GM18907 (cell line): ENCODE measurements at regions not wholly inside any gene's neighbourhood (a gene's known extent, or its start where the extent isn't known, plus 50 kb on each side); places are given as distances from the start of the nearest gene placed in this dataset.

Source experiments
- ATAC-seq: cut with Tn5 transposase; IDR thresholded peaks from one replicate; pipeline ENCODE4 v1.9.1; 2021; ENCODE audit warnings: mild to moderate bottlenecking, moderate library complexity; ENCODE audit not compliant: unreplicated experiment

DNA sequence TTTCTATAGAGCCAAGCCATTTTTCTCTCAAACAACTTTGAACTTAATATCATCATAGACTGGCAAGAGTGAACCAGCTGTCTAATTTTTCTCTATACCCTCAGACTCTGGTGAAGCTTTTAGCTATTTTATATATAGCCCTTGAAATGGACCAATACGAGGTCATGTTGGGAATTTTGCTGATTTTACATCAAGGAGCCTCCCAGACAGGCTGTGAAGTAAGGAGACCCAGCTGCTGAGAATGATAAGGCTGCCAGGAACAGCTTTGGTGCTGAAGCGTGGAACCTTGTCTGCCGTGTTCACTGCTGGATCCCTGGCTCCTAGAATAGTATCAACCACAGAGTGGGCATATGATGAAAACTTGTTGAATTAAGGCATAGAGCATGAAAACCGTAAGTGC is 326.2 kb upstream of the NAV3 start:
- ATAC-seq: no peak

DNA sequence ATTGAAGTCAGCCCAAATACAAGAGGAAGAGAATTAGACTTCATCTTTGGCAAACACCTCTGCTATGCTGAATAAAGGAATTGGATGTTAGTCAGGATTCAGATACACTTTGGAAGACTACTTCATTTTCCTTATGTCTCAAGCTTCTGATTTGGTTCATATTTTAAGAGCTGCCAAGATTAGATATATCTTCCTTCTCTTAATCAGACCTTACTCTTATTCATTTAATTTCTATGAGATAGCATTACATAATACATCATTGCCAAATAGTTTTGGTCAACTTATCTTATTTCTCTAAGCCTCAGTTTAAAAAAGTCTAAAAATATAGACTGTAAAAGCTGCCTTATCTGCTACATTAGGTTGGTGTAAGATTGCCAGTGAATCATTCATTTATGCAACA is 330.6 kb upstream of the NAV3 start:
- ATAC-seq: no peak

DNA sequence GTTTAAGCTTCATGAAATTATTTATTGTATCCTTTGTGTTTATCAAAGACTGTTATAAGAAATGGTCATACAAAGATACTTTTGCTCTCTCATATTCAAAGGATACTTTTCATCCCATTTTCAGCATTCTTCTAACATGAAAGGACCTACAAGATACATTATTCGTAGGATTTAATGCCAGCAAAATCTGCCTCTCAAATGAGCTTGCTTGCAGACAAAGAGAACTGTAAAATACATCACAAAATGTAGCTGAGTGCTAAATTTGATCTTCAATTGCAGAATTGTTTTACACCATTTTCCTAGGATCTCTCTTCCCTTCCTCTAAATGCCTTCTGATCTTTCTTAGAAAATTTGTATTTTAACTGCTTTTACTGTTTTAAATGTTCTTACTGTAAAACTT is 333.0 kb upstream of the NAV3 start:
- ATAC-seq: no peak

DNA sequence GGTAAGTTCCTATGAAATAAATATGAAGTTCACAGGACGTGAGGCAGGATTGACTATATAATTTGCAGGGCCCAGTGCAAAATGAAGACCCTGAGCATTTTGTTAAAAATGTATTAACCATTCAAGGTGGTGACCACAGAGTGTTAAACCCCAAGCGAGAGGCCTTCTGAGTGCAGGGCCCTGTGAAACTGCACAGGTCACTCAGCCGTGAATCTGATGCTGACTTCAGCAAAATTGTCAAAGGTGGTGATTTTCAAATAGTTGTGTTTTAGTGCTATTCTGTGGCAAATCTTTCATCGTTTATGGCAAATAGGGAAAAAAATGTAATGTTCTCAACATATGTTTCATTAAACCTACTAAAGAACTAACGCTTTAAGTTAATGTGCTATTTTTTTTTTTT is 334.0 kb upstream of the NAV3 start:
- ATAC-seq: no peak

DNA sequence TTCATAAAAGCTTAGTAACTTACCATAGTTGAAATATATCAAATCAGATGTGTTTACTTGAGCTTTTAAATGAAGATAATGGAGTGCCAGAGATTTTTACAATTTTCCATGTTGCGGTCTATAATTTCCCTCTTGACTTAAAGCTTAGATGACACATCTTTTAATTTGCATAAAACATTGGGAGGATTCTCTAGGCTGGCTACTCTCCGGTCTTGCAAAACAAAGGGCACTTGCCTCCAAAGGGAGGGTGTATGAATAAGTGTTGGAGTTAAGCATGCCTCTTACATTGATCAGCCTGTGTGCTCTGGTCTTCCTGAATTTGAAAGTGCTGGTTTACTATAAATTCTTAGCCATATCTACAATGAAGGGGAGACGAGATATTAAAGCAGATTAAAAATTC is 336.4 kb upstream of the NAV3 start:
- no peak for ATAC-seq

DNA sequence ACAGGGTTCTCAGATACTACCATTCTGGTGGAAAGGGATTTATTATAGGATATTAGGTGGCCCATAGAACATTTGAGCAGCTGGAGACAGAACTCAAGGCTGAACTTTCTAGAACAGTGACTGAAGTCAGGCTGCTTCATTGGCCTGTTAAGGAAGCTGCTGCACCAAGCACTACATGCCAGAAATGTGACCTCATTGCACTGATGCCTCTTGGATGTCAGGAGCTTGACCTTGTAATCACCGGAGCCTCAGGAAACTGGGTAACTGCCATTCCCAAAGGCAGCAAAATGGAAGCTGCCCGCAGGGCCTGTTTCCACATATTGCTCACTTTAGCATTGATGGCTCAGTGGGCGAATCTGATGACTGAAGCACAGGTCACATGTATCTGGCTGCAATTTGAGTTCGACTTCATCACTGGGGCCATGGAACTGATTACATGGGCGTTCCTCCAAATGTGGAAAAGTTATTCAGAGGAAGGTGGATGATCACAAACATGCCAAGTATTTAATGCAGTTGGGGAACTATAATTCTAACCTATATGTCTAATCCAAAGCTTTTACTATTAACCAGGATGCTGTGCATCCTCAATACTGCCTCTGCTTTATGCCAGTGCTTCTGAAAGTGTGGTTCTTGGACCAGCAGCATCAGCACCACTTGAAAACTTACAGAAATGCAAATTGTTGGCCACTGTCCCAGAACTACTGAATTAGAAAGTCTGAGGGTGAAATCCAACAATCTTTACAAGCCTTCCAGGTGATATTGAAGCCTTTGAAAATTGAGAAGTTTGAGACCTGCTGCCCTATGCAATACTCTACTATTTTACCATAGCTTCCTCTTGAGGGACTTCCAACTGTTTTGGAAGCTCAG is 337.2 kb upstream of the NAV3 start:
- no peak for ATAC-seq

DNA sequence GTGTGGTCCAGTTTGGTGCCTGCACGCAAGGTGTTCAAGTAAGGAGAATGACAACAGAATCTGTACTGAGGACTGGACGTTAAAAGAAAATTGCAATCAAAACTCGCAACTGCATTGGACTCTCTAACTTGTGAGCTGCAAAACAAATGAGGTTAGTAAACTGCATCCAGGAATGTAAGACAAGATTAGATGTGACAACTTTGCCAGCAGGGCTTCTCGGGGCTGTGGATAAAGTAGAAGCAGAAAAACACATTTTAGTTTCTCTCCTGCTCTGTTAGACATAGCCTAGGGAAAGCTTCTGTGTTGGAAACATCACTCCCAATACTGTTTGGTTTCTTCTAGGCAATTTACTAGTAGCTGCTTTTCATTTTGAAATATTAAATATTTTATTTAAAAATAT is 338.2 kb upstream of the NAV3 start:
- ATAC-seq: no peak

DNA sequence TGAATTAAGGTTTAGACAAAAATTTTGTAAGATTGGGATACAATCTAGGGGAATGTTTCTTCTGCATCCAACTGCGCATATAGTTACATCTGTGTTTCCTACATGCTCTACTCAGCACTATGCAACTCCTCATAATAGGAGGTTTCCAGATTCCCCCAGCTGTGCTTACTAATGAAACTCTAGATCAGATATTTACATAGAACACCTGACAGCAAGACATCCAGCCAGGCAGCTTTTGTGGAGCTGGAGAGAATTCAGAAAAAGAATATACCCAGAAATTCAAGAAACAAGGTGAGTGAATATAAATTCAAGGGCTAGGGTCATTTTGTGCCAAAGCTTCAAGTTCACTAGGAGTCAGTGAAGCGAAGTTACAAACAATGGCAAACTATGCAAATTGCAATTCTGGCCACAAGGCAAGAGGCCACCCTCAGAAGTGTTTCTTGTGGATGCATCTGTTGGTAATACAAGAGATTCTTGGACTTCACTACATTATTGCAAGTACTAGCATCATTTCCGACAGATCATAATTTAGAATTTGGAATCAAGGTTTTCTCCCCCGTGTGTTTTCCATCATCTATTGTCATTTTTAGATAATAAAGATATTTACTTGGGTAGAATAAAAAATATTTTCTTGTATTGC is 341.2 kb upstream of the NAV3 start:
- no peak for ATAC-seq

DNA sequence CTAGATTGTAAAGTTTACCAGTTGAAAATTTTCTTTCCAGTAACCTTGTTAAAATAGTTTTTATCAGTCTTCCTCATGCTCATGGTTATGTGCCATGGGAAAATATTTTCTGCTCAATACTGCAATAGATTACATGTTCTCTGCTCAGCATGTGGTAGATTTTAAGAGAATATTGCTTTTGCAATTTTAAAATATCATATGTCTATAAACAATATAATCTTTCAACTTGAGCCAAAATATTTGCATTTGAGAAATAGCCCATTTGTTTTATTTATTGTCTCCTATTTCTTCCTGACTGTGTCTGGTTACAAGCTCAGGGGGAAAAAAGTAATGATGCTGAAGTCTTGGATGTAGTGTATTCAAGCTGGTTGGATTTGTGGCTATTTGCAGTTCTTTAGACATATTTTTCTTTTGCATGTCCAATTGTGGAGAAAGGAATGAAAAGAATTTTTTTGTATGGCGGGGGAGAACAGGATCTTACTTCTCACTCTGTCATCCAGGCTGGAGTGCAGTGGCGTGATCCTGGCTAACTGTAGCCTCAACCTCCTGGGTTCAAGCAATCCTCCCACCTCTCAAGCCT is 342.6 kb upstream of the NAV3 start:
- no peak for ATAC-seq

DNA sequence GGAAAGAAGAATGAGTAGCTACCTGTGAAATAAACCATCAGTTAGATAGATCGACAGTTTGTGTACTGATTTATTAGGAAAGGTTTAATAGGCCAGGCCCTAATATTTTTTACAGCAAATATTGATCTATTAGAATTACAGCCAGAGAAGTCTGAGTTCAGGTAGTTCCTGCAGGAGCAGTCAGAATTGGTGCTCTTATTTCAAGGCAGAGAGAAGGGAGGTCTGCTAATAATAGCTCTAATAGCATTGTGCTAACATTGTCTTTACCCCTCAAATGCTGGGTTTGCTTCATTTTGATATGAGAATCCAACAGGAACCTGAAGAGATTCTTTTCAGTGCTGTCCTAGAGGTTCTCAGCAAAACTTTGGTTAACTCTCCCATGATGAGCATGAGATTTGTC is 343.8 kb upstream of the NAV3 start:
- no peak for ATAC-seq

DNA sequence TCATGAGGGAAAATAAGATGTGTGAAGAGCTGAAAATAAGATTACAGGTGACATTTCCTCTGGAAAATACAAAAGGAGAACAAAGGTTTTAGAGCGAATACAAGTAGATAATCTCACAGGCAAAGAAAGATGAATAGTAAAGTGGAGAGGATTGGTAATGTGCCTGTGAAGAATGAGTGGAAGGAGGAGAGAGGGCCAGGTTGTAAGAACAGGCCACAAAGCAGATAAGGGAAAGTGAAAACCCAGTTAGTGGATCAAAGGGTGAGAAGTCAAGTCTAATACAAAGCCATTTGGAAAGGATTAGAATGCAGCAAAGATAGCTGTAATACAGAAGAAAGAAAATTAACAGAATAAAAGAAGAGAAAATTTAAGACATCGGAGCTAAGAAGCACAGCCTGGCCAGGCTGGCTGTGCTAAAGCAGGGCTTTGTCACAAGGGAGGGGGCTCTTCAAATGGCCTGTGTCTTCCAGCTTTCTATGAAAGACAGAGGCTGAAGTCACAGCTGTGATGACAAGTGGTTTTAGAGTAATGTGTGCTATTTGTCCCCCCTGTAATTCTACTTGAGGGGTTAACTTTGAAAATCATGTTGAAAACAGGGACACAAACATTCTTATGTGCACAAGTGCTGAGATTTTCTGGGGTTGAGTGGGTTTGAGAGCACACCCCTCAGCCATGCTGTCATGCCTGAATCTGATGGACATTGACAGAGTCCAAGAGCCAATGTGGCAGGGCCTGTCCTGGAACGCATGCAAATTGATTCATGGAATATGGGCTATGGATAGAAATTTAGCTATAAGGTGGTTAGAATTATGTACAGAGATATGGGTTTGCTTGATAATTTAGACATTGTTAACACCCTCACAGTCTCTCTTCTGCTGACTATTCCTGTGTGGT is 344.5 kb upstream of the NAV3 start:
- ATAC-seq: no peak

DNA sequence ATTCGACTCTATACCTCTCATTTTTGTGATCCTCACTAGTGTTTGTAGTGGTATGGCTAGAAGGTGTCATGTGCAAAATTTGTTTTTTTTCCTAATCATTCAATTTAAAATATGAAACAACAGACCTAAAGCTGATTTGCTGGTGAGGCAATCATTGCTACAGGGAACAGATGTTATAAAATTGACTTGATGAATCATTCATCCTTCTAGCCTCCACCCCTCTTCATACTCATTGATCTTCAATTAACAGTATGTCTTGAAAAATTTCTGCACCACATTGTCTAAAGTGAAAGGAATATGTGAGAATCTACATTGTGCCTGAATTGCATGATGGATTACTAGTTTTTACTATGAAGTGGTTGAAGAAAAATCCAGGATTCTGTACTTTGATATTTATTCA is 349.0 kb upstream of the NAV3 start:
- ATAC-seq: no peak

DNA sequence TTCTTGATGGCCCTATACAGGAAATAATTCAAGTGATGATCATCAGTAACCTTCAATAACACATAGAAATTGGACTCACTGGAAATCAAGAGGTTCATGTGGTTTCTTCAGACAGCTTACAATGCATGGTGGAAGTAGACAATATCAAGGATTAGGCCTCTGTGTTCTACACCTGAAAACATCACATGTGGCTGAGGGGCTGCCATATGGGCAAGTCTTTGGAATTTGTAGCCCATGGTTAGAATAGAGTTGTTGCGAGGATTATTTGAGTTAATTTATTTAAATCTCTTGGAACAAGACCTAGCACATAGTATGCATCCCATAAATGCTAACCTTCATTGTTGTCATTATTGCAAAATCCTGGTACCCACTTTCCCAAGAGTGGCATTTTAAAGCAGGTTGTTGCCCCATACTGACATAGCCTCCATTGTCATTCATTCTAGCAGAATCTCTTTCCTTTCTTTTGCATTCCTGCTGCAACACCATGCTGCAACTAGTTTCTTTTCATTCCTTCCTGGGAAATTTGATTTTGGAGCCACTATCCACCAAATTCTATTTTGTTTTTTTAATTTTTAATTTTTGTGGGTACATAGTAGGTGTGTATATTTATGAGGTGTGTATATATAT is 352.7 kb upstream of the NAV3 start:
- no peak for ATAC-seq

DNA sequence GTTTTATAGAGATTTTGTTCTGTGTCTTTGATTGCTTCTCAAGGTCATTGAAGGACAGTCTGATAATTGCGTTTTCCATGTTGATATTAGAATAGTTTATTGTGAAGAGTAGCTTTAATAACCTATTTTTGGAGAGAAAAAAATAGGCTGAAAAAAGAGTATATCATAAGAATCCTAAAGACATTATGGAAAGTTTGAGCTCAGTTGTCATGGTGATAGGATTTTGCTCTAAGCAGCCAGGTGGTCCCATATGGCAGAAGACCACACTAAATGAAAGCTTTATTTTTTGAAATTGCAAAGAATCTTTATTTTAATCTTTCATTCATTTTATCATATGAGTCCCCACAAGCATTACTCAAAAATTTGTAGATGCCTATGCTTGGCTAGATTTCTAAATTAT is 358.9 kb upstream of the NAV3 start:
- no peak for ATAC-seq

DNA sequence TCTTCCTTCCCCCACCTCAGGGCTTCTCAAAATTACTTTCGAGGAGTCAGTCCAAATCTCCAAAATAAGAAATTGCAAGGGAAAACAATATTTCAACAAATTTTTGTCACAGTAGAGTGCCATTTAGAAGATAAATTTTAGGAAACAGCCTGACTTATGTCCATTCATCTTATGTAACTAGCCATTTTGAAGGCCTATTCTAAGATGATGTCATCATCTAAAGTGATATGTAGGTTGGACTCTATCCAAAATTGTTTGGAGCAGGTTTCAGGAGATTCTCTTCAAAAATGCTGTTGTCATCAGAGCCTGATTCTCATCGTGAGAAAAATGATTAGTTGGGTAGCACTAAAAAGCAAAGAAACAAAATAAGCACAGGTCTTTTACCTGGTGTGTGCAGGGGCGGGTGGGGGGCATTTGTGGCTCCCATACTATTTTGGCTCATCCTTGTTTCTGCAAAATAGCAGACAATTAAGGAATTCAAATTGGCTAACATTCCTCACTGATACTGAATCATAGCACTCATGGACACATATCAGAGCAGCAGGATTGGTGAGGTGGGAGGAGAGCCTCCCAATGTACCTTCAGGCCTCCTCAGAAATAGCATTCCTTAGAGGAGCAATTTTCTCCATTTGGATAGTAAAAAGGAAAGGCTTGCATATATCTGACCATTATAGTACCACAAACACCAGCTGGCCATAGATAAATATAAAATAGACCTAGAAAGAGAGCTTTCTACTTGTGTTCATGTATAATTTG is 360.9 kb upstream of the NAV3 start:
- no peak for ATAC-seq

DNA sequence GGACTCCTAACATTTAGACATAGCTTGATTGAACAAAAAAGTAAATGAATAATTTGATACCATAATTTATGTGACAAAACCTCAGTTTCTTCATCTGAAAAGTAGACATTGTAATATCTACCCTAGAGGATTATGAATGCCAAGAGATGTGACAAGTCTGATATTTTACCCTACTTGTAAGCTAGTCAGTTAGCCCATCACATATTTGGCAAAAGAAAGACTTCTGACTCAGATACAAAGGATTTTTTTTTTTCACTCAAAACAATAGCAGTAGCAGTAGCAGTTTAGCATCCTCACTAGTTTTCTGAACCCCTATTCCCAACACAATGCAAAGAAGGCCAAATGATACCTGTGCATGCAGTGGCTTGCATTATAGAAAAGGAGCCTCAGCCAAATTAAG is 377.3 kb upstream of the E2F7 start:
- ATAC-seq: no peak

DNA sequence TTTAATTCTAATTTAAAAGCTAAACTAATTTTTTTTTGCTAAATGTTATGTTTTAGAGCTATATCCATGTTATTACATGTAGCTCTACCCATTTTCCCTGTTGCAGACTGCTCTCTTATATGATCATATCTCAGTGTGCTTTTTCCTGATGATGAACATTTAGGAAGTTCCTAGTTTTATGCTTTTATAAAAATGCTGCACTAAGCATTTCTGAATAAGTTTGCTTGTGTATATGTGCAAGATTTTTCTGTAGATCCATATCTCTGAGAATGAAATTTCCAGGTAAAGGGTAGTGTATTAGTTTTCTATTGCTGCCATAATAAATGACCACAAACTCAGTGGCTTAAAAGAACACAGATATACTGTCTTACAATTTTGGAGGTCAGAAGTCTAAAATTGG is 374.4 kb upstream of the E2F7 start:
- no peak for ATAC-seq

DNA sequence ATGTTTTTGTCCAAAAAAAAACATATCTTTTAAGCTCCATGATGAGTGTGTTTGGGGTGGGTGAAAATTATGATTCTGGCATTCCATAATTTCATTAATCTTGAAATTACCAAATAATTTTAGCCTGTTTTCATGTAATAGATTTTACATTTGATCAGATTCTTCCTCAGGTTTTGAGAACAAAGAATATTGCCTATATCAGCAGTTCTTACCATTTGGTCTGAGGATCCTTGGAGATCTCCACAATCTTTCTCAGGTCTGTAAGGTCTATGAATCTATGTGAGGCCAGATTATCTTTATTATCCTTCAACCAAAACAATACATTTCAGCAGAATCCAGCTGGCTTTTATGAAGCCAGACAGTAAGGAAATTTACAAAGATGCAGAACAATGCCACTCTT is 373.3 kb upstream of the E2F7 start:
- no peak for ATAC-seq

DNA sequence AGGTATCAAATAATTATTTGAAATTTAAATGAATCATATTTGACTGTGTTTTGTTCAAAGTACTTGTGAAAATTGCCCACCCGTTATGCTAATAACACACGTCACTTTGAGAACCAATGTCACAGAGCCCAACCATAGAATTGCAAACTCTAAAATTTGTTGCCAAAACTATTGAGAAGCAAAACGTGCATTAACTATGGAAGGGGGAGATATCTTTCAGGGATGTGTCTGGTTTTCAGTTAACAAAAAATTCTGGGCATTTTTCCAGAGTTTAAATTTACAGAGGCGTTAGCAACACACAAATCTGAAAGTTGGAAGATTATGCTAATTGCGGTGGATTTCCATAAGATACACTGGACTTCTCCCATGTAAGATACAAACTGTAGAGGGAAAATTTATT is 371.8 kb upstream of the E2F7 start:
- no peak for ATAC-seq

DNA sequence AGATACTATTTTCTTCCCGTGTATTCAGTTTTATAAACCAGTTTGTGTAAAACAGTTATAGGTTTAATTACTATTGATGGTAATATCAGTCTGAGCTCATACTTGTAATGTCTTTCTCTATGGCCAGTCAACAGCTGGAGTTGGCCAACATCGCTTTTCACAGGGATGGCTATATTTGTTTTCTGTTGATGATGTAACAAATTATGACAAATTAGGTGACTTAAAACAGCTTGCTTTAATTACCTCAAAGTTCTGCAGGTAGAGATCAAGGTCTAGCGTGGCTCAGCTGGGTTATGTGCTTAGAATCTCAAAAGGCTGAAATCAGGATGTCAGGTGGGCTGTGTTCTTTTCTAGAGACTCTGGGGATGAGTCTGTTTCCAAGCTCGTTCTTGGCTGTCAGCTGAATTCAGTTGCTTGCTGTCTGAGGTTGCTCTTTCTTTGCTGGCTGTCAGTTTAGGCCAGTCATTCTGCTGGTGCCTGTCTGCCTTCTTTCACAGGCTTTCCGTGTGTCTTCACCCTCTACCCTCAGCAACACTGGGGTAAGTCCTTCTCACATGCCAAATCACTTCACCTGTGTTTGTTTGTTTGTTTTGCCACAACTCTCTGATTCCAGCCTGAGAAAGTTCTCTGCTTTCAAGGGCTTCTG is 370.2 kb upstream of the E2F7 start:
- ATAC-seq: no peak
